Mammary epithelial cell (primary cell): ENCODE measurements at regions not wholly inside any gene's neighbourhood (a gene's known extent, or its start where the extent isn't known, plus 50 kb on each side); places are given as distances from the start of the nearest gene placed in this dataset.

Experiments
- EZH2 ChIP-seq: IDR thresholded peaks from 2 replicates; pipeline ENCODE4 v1.6.1; 2012; ENCODE audit warnings: low read length, inconsistent platforms, borderline replicate concordance
- TF ChIP-seq, protein P1 (sequence below), 2 donors: IDR thresholded peaks in 1 of 2; conservative IDR thresholded peaks in 1 of 2; 2 replicates each; pipeline ENCODE4 v1.5.1; 2011 to 2012; ENCODE audit warnings: inconsistent platforms in 2 of 2, low read length in 2 of 2, mild to moderate bottlenecking in 2 of 2, control low read depth in 1 of 2, low read depth in 1 of 2; ENCODE audit not compliant: insufficient read depth in 1 of 2; ENCODE audit errors: extremely low read depth in 1 of 2

DNA sequence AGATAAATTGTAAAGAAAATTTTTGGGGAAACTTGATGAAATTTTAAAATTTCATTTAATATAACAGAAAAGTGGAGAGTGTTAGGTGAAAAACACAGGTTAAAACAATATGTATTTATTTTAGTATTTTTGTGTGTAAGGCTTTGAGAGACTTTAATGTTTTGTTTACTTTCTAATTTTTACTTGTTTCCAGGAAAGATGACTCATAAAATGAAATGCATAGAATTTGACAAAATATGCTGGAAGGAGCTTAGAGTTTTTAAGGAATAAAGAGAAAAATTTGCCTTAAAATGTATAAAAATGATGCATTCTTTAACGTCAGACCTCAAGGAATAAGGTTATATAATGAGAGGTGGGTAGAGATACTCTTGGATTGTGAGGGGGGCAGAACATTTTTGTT, 1205.1 kb upstream of the CNTN5 start:
- TF ChIP-seq, protein P1, sequence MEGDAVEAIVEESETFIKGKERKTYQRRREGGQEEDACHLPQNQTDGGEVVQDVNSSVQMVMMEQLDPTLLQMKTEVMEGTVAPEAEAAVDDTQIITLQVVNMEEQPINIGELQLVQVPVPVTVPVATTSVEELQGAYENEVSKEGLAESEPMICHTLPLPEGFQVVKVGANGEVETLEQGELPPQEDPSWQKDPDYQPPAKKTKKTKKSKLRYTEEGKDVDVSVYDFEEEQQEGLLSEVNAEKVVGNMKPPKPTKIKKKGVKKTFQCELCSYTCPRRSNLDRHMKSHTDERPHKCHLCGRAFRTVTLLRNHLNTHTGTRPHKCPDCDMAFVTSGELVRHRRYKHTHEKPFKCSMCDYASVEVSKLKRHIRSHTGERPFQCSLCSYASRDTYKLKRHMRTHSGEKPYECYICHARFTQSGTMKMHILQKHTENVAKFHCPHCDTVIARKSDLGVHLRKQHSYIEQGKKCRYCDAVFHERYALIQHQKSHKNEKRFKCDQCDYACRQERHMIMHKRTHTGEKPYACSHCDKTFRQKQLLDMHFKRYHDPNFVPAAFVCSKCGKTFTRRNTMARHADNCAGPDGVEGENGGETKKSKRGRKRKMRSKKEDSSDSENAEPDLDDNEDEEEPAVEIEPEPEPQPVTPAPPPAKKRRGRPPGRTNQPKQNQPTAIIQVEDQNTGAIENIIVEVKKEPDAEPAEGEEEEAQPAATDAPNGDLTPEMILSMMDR (conservative IDR thresholded peaks at IDR 0.05 in 1 of 2, IDR thresholded peaks at IDR 0.05 in 1 of 2; ENCODE audit: extremely low read depth in 1 of 2, insufficient read depth in 1 of 2, low read depth in 1 of 2, low read length in 2 of 2) = no peak
- TF ChIP-seq EZH2 = no peak
